HG03159 (cell line): ENCODE measurements at regions not wholly inside any gene's neighbourhood (a gene's known extent, or its start where the extent isn't known, plus 50 kb on each side); places are given as distances from the start of the nearest gene placed in this dataset.

Source experiments
- ATAC-seq: cut with Tn5 transposase; IDR thresholded peaks from one replicate; pipeline ENCODE4 v1.9.1; 2021; ENCODE audit warnings: mild to moderate bottlenecking, moderate library complexity; ENCODE audit not compliant: unreplicated experiment

DNA sequence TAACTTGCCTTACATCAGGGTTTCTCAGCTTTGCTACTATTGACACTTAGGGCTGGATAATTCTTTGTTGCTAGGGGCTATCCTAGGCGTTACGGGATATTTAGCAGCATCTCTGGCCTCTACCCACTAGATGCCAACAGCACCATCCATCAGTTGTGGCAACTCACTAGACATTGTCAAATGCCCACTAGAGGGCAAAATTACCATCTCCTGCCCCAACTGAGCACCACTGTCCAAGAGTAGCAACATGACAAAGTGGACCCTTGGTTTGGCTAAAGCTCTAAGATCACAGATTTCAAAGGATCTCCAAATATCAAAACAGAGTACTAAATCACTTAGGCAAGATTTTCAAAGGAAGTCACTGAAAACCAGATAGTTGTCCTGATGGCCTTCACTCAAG, 251.7 kb upstream of the TBX3 start:
- no peak for ATAC-seq

GRCh38 chr12:114933428-114934160, 249.6 kb upstream of the TBX3 start:
- no peak for ATAC-seq

GRCh38 chr12:114932806-114933205, 248.8 kb upstream of the TBX3 start:
- ATAC-seq: no peak

- ATAC-seq: no peak
Observed at GRCh38 chr12:114931025-114931424, 247.1 kb upstream of the TBX3 start.

DNA sequence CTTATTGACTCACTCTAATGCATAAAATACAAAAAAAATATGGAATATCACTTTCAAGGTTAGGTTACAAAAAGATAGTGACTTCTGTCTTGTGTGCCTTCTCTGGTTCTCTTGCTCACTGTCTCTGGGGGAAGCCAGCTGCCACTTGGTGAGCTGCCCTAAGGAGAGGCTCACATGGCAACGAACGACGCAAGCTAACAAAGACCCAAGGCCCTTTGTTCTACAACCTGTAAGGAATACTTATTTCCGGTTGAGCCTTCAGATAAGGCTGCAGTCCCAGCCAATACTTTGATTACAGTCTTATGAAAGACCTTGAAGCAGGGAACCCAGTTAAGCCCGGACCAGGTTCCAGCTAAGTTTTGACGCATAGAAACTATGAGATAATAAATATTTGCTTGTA, 242.4 kb upstream of the TBX3 start:
- ATAC-seq: no peak

GRCh38 chr12:114924946-114925475, 241.0 kb upstream of the TBX3 start:
- ATAC-seq: no peak

GRCh38 chr12:114921781-114922180, 237.8 kb upstream of the TBX3 start:
- ATAC-seq: no peak

DNA sequence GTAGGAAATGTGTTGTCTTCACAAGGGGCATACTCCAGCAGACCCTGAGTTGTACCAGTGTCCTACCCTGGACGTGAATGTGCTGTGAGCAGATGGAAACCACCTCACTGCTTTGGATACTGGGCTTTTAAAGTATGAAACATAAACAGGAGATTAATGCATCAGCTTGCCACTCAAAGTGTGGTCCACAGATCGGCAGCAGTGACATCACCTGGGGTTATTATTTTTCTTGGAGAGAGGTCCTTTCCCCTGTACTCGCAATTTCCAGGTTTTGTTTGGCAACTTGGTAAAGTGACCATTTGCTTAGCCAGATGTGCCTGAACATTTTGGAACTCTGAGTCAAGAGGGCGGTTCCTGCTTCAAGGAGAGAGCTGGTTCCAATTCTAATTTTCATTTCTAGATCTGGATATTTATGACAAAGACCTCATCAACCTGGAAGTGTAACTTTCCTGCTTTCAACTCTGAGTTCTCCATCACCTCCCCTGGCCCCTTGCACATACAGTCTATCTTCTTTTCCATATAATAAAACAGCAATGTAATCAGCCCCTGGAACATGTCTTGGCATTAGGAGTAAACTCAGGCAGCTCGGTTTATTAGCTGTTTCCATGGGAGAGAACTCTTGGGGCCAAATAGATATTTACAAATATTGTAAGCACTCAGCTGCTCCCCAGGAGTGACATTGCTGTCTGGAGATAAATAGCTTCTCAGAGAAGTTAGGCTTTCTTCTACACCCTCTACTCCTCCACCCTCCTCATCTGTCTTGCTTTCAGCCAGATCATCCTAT, 237.0 kb upstream of the TBX3 start:
- ATAC-seq: no peak

DNA sequence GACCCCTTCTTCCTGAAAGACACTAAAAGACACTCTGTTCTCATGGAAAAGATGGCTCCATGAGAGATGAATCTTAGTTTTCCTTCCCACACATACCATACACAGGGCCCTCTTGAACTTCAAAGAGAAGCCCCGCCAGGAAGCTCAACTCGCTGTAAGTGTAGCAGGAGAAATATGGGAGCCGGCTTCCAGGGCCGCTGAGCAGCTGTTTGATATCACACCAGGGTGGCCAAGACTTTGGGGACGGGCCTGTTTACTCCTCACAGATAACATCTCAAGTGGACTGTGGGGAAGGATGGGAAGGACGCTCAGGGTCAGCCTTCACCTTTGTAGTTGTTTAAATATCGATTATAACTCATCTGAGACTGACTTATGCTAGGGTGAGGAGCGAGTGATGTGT, 235.5 kb upstream of the TBX3 start:
- no peak for ATAC-seq

DNA sequence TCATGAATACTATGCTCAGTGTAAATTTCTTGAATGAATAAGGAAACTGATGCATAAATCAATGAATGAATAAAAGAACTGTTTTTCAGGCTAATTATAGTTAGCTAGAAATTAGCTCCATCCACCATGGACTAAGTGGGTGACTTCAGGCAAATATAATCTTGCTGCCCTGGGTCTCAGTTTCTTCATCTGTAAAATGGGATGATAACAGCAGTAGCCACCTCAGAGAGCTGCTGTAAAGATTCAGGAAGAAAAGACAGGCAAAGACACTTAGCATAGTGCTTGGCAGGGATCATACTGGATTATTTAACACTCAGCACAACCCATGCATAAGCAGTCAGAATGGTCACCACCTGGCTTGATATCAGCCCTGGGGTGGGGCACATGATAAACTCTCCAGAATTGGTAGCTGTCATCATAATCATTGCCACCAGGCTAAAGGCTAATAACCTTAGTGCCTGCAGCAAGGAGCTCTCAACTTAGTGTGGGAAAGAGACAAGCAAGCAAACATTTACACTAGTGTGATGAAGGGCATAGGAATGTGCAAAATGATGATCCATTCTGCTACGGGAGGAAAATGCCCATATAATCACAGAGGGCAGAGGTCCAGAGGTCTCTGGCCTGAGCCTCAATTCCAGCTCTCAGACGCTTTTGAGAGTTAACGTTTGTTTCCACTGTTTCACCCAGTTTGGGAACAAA, 234.7 kb upstream of the TBX3 start:
- ATAC-seq: no peak

DNA sequence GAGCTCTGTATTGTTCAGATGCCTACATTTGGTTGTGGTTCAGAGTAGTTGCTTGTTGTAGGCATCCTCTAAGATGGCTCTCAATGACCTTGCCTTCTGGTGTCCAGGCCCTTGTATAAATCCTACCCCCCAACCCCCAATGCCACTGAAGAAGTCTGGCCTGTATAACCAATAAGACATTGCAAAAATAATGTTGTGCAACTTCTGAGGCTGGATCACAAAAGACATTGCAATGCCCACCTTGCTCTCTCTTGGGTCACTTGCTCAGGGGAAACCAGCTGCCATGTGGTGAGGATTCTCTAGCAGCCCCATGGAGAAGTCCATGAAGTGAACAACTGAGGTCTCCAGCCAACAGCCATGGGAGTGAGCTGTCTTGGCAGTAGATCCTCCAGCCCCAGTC, 234.0 kb upstream of the TBX3 start:
- ATAC-seq: no peak

DNA sequence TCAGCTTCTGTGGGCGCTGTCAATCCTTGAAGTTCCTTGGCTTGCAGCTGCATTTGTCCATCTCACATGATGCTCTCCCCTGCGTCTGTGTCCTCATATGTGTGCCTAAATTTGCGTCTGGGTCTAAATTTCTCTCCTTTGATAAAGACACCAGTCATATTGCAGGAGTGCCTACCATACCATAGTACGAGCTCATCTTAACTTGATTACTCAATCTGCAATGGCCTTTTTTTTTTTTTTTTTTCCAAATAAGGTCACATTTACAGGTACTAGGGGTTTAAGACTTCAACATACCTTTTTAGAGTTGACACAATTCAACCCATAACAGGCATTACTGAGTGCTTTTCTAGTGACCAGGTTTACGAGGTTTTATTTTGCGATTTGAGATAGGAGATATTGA, 233.3 kb upstream of the TBX3 start:
- ATAC-seq: no peak

GRCh38 chr12:114916541-114916940, 232.6 kb upstream of the TBX3 start:
- no peak for ATAC-seq

DNA sequence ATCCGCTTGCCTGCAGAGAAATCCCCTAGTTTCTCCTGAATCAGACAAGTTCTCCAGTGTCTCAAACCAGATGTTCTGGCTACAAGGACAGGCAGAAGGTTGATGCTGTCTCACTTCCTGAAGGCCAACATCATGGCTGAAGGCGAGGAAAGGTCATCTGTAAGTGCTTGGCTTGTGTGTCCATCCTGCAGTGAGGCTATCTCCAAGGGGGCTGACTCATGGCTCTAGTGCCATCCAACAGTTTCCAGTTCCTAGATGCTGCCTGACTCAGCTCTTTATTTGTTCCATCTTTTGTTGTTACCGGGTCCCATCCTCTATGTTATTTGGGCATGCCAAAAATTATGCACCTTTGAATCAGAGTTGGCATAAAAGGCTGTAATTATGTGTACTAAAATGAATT, 232.1 kb upstream of the TBX3 start:
- ATAC-seq: no peak

DNA sequence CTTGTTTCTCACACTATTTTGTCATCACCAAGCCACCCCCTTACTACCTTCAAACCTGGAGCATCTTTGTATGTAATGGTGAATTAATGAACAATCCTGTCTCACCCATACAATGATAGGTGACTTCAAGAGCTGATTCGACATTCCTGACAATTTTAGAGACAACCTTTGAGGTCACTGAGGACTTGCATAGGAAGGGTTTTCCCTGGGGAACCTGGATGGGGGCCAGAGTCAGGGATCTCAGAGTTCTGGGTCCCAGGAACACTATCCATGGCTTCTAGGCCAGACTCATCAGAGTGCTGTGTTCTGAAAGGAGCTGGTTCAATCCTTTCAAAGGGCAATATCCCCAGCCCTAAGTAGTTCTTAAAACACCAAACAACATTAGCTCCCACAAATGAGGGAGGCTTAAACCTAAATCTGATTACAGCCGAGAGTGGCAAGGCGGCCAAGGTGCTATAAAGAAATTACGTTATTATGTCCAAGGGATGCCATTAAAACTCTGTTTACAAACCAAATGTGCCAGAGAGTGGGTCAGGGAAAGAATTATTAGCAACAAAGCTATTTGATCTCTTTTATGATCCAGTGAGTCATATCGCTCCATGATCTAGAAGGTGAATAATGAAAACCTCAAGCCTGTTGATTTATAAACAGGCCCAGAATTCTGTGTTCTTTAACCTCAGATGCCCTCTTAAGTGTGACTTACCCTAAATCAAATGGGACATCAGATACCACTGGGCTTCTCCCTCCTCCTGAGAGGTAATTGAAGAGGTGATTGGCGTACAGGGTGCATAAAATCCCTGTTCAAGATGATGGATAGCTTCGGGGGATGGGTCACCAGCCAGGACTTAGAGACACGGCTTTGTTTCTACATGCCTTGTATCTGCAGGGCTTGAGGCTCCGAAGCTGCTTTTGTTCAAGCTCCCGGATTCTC, 230.2 kb upstream of the TBX3 start:
- no peak for ATAC-seq

DNA sequence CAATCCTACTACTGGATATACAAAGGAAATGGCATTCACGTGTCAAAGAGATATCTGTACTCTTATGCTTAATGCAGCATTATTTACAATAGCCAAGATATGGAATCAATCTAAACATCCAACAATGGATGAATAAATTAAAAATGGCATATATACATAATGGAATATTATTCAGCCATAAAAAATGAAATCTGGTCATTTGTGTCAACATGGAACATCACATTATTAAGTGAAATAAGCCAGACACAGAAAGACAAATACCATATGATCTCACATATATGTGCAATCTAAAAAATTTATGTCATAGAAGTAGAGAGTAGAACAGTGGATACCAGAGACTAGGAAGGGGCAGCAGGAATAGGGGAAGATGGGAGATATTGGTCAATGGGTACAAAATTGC, 228.8 kb upstream of the TBX3 start:
- ATAC-seq: no peak

- no peak for ATAC-seq
Observed at GRCh38 chr12:114911196-114911595, 227.2 kb upstream of the TBX3 start.

GRCh38 chr12:114904254-114905003, 220.5 kb upstream of the TBX3 start:
- ATAC-seq: no peak

GRCh38 chr12:114903083-114903691, 219.2 kb upstream of the TBX3 start:
- no peak for ATAC-seq
